Endothelial cell of hepatic sinusoid (primary cell): ENCODE measurements at regions not wholly inside any gene's neighbourhood (a gene's known extent, or its start where the extent isn't known, plus 50 kb on each side); places are given as distances from the start of the nearest gene placed in this dataset.
"Not testable (repeated sequence)": the region's sequence is repeated elsewhere in the genome, so short reads cannot be mapped to it uniquely, and the experiment has no call there.

ENCODE experiments used
- in situ Hi-C: cut with HindIII; loops from 2 replicates; pipeline ENCODE4 v1.10.0; 2017; ENCODE audit warnings: low sequenced_read_pairs

DNA sequence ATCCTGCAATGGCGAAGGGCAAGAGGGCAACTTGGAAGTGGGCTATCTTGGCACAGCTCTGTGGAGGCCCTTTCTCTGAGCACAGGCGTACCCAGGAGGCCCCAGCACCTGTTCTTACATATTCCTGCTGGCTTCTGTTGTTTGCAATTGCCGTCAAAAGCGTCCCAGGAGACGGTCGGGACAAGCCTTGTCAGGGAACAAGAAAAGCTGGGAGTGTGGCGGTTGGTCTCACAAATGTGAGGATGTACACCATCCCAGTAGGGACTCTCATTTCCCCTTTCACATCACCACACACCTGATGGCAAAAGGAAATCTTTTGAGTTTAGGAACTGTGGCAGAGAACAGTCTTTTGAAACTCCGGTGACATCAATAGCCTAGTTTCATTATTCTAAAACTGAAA, 94.7 kb upstream of the EFEMP1 start:
- in situ Hi-C loops: no loop called here

DNA sequence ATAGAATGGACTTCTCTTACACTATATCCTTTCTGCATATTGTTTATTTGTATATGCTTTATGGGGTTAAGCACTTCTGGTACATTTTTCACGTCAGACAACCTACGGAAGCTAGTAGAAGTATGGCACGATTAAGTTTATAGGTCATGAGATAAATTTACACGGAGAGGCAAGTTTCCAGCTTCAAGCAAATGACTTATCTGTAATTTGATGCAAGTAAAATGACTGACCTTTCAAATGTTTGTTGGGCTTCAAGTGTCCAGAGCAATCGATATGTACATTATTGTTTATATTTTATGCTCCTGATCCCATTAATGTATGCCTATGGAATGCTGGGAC, 97.5 kb upstream of the EFEMP1 start:
- in situ Hi-C loops: no loop called here

DNA sequence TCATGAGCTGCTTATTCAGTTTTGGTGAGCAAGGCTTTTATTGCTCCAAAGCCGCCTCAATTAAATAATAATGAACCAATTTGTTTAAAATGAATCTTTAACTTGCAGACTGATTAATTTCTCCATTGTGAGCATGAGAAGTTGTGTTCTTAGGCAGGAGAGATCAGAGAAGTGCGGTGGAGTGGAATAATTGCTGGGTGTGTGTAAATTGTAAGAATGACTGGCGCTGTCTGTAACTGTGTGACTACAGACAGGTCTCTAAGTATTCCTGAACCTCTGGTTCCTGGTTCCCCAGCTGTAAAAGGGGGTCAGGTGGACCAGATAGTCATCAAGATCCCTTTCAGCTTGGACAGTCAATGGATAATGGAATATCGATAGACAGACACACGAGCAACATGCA, 98.0 kb upstream of the EFEMP1 start:
- in situ Hi-C loops: no loop called here

GRCh38 chr2:56025469-56026193, 102.0 kb upstream of the EFEMP1 start:
- in situ Hi-C loops: no loop called here

GRCh38 chr2:56026828-56027227, 103.2 kb upstream of the EFEMP1 start:
- in situ Hi-C loops: no loop called here

DNA sequence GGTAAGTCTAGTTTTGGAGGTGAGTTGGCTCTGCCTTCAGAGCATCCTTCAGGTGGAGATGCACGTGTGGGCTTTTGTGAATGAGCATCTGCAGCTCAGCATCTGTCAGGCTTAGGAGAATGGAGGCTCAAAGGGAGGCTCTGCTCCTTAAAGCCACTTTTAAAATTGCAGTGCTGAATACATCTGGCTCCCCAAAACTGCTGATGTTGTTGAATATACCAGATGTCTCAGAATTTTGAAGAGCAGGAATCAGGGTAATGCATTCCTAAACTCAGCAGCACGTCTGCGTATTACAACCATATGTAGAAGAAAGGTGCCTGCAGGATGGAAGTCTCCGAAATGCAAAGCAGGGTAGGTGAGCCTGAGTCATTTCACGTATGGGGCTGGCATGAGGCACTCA, 106.5 kb upstream of the EFEMP1 start:
- in situ Hi-C loops: no loop called here

- in situ Hi-C loops: no loop called here
Measured at GRCh38 chr2:56030901-56031300, 107.3 kb upstream of the EFEMP1 start.

GRCh38 chr2:56034258-56034657, 110.7 kb upstream of the EFEMP1 start:
- in situ Hi-C loops: no loop called here

DNA sequence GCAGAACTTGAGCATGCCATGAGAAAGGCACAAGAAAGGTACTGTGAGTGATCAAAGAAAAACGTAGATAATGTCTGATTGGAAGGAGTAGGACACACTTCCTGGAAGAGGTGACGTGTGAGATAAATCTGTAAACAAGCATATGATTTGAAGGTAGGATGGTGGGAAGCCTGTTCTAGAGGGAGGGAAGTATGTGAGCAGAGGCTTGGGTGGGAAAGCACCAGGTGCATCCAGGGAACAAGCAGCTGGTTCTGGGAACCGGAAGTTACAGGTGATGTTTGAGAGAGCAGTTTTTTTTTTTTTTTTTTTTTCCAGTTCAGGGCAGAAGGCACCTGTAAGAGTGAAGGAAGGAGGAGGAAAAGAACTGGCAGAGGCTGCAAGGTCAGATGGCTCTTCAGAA, 116.6 kb upstream of the EFEMP1 start:
- in situ Hi-C loops: no loop called here

DNA sequence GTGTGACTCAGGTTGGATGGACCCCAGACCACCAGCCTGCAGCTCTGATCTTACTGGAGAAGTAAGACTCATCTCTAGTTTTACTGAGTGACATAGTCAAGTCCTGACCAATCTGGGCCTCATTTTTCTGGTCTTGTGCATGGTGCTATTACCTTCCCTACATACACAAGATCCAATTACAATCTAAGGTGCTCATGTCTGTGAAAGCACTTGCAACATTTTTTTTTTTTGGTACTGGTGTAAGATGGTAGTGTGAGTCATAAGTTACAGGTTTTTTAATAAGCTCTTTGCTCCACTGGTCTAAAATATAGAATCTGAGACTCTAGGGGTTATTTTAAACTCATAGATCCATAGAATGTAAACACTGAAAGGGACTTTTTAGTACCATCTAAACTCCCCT, 117.3 kb upstream of the EFEMP1 start:
- in situ Hi-C loops: no loop called here

DNA sequence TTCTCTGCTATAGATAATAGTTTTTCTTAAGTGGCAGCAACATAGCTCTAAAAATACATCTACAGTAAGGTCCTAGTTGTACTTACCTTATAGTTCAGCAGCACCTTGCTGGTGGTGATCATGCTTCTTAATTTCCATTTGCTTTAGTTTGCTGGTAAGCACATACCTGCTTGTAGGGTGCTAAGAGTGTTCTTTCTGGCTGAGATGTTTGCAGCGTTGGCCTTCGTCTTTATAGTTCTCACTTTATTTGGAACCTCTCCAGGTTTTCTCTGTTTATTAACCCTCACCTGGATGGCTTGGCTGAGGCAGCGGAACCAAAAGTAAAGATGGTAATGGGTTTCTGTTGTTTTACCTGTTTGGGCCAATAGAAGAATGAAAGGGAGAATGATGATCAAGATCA, 123.6 kb upstream of the EFEMP1 start:
- in situ Hi-C loops: no loop called here

- in situ Hi-C loops: no loop called here
Measured at GRCh38 chr2:56049233-56049845, 125.8 kb upstream of the EFEMP1 start.

GRCh38 chr2:56053679-56054078, 130.1 kb upstream of the EFEMP1 start:
- in situ Hi-C loops: no loop called here

DNA sequence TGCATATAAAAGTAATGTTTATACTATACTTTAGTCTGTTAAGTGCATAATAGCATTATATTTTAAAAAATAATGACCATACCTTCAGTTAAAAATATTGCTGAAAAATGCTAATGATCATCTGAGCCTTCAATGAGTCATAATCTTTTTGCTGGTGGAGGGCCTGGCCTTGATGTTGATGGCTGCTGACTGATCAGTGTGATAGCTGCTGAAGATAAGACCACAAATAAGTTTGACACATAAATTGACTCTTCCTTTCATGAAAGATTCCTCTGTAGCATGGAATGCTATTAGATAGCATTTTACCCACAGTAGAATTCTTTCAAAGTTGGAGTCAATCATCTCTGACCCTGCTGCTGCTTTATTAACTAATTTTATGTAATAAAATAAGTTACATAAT, 128.4 kb upstream of the CCDC85A start:
- in situ Hi-C loops: no loop called here

GRCh38 chr2:56061327-56061726, 122.5 kb upstream of the CCDC85A start:
- in situ Hi-C loops: not testable (repeated sequence)

DNA sequence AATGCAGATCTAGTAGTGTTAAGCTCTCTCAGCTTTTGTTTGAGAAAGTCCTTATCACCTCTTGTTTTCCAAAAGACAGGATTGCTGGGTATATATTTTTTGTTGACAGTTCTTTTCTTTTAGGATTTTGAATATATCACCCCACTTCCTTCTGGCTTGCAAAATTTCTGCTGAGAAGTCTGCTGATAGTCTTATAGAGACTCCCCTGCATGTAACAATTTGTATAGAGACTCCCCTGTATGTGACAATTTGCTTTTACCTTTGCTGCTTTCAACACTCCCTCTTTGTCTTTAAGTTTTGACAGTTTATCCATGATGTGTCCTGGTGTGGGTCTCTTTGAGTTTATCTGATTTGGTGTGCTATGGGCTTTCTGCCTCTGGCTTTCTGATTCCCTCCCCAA, 115.0 kb upstream of the CCDC85A start:
- in situ Hi-C loops: no loop called here

DNA sequence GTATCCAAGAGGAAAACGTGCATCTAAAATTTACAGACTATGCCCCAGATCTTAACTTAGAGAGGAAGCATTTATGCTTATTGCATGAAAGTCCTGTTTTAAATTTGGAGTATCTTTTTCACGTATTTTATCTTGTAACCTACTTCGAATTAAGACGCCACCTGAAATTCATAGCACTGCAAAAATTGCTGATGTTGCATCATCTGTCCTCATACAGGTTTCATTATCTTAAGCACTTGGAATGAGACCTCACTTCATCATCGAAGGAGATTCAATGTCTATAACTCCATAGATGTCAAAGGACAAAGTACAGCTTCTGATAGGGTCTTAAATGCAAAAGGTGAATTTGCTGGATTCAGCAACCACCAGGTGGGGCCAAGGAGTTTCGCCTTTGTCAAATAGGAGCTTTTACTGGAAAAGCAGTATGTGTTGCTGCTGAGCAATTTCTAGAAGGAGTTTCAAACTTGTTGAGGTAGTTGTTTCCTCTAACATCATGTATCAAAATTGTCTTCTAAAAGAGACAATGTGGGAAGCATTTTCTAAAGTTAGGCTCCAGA, 106.4 kb upstream of the CCDC85A start:
- in situ Hi-C loops: no loop called here

DNA sequence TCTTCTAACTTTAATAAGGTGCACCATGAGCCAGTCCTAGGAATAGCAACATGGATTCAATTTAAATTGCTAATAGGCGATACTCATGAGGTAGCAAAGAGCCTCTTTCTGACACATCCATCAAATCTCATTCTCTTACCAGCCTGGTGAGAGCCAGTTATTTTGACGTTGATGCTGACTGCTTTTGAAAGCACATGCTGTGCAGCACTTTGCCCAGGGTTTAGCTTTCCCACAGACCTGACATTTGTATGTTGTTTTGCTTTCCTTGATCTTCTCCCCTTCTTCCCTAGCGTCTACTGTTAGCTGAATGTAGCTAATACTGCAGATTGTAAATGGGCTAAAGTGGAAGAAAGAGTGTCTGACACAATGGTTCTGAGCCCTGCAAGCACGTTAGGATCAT, 101.1 kb upstream of the CCDC85A start:
- in situ Hi-C loops: no loop called here

- in situ Hi-C loops: no loop called here
Measured at GRCh38 chr2:56084111-56084901, 99.5 kb upstream of the CCDC85A start.

DNA sequence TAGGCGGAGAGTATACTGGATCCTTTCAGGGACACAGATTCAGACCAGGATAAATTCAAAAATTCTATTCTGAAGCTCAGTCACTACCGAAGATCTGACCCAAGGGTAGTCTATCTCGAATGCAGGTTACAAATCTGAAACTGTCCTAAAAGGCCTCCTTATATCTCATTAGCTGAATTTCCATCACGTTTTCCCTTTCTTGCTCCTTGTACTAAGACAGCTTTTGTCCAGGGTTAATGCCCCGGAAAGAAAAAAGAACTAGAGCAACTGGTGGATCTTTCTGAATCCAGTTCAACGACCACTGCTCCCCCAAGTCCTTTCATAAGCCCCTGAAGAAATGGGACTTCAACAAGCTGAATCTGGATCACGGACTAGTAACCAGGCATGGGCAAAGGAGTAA, 97.5 kb upstream of the CCDC85A start:
- in situ Hi-C loops: no loop called here

GRCh38 chr2:56088411-56088810, 95.4 kb upstream of the CCDC85A start:
- in situ Hi-C loops: no loop called here

GRCh38 chr2:56089931-56090330, 93.9 kb upstream of the CCDC85A start:
- in situ Hi-C loops: no loop called here
